DND-41 (cell line): ENCODE measurements at regions not wholly inside any gene's neighbourhood (a gene's known extent, or its start where the extent isn't known, plus 50 kb on each side); places are given as distances from the start of the nearest gene placed in this dataset.

Source experiments
- EZH2 ChIP-seq: IDR thresholded peaks from 3 replicates; pipeline ENCODE4 v1.6.1; 2012; ENCODE audit warnings: borderline replicate concordance, low read depth, mild to moderate bottlenecking, moderate library complexity, low read length, inconsistent platforms; ENCODE audit not compliant: severe bottlenecking
- TF ChIP-seq, protein P1 (sequence below): IDR thresholded peaks from 2 replicates; pipeline ENCODE4 v1.5.1; 2012; ENCODE audit warnings: borderline replicate concordance, low read length, moderate library complexity, mild to moderate bottlenecking; ENCODE audit not compliant: poor library complexity, severe bottlenecking; ENCODE audit errors: extremely low read depth

DNA sequence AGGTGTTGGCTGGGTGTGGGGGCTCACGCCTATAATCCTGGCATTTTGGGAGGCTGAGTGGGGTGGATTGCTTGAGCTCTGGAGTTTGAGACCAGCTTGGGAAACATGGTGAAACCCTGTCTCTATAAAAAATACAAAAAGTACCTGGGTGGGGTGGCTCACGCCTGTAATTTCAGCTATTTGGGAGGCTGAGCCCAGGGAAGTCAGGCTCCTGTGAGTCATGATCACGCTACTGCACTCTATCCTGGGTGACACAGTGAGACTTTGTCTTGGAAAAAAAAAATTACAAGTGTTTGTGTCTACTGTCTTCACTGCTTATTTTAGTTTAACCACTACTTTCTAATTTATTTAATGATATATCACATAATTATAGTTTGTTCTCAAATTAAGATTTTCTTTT, 62.7 kb upstream of the DOCK10 start:
- TF ChIP-seq, protein P1, sequence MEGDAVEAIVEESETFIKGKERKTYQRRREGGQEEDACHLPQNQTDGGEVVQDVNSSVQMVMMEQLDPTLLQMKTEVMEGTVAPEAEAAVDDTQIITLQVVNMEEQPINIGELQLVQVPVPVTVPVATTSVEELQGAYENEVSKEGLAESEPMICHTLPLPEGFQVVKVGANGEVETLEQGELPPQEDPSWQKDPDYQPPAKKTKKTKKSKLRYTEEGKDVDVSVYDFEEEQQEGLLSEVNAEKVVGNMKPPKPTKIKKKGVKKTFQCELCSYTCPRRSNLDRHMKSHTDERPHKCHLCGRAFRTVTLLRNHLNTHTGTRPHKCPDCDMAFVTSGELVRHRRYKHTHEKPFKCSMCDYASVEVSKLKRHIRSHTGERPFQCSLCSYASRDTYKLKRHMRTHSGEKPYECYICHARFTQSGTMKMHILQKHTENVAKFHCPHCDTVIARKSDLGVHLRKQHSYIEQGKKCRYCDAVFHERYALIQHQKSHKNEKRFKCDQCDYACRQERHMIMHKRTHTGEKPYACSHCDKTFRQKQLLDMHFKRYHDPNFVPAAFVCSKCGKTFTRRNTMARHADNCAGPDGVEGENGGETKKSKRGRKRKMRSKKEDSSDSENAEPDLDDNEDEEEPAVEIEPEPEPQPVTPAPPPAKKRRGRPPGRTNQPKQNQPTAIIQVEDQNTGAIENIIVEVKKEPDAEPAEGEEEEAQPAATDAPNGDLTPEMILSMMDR, result no peak
- no peak for TF ChIP-seq EZH2
